GM19239 (cell line): ENCODE measurements at regions not wholly inside any gene's neighbourhood (a gene's known extent, or its start where the extent isn't known, plus 50 kb on each side); places are given as distances from the start of the nearest gene placed in this dataset.

Source experiments
- DNase-seq: peaks from one replicate; pipeline ENCODE4 v3.0.0; 2011; ENCODE audit warnings: low spot score; ENCODE audit not compliant: insufficient read length
- FAIRE-seq: peaks from 2 replicates; lab custom pipeline; 2011; peaks lifted over from hg19 to GRCh38; lab: Jason Lieb, UNC

GRCh38 chr5:32981061-32981460, 269.9 kb downstream of the NPR3 start:
- FAIRE-seq (no peak), DNase-seq (no peak)

DNA sequence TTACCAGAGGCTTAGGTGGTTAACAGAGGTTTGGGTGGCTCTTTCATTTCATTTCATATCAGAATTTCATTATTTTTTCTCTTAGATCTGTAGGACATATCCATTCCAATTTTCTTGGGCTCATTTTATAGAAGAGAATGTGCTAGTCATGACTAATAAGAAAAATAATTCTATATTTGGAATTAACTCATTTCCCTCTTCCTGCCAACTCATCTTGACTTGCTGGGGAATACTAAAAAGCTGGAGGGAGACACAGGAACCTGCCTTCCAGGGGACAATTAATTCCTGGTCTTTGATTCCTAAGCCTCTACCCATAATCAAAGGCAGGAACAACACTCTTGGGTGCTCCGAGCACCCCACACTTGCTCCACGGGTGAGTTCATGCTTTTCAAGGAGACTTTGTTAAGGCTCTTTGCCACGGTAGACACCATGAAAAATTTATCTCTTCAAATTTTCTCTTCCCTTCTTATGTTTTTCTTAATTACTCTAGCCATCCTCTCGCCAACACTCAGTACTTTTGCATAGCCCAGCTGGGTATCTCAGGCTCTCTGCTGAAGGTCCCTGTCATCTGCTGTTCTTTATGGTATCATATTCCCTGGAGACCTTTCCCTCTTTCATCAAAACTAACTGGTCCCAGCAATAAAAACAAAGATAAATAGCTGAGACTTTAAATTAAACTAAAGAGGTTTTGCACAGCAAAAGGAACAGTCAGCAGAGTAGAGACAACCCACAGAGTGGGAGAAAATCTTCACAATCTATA, 273.9 kb downstream of the NPR3 start:
- no peak for FAIRE-seq
- DNase-seq, result no peak

- FAIRE-seq, result no peak
These were observed 278.7 kb downstream of the NPR3 start for GRCh38 chr5:32989815-32990214.

GRCh38 chr5:32990593-32991420, 279.7 kb downstream of the NPR3 start:
- DNase-seq, result no peak
- no peak for FAIRE-seq

More at GRCh38 chr5:32989815-32990214, 278.7 kb downstream of the NPR3 start:
- no peak for DNase-seq

DNA sequence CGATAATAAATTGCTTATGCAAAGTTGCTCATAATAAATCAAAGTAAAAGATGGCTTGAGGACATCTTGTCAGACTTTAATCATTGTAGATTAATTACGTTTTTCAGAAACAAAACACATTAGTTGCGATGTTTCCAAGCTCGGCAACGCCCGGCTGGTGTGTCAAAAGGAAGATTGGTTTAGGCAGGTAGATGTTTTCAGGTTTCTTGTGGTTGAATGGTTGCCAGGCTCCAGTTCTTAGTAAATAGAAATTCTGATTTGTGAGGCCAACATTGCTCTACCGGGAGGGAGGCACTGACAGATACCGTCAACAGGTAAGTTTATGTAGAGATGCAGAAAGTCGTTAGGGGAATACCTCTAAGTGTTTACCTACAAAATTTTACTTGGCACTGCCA, 280.3 kb downstream of the NPR3 start:
- no peak for FAIRE-seq
- no peak for DNase-seq

DNA sequence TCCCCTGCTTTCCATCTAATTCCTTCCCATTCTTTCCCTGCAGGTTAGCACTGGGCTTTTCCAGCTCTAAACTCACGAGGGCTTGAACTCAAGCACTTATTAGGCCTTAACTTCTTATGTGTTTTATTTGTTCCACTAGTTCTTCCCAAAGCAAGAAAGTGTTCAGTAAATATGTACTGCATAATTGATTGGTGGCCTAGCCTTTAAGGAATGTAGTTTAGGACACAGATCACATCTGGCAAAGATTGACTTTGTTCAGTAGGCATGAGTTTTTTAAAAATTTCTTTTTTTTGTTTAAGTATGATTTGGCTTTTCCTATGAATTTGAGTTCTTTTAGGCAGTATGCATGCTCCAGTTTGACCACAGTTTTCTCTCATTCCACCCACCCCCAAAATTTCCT, 285.2 kb downstream of the NPR3 start:
- no peak for DNase-seq
- no peak for FAIRE-seq

DNA sequence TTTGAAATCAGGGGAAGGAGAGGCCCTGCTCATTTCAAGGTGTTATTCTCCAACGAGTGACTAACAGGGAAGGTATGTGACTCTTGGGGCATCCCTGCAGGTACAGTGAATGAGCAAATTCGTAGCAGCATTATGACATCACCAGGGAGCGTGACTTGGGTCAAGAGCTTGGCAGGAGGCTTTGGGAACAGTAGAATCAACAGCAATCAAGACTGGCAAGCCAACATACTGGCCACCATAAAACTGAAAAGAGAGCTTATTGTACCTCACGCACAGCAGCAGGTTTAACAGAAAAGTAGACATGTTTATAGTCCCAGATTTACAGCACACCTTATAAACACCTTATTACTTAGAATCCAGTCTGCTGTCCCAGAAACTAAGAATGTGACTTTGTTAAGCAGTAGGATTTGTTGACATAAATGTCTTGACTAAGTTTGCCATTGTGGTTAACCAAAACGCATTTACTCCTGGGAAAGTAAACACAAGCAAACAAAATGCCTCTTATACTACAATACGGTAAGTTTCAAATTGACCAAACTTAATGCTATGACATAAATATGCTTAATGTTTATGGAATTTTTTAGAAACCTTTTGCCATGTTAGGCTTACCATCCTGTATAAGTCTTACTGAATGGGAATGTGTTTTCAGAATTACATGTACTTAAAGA, 297.8 kb downstream of the NPR3 start:
- no peak for DNase-seq
- no peak for FAIRE-seq

DNA sequence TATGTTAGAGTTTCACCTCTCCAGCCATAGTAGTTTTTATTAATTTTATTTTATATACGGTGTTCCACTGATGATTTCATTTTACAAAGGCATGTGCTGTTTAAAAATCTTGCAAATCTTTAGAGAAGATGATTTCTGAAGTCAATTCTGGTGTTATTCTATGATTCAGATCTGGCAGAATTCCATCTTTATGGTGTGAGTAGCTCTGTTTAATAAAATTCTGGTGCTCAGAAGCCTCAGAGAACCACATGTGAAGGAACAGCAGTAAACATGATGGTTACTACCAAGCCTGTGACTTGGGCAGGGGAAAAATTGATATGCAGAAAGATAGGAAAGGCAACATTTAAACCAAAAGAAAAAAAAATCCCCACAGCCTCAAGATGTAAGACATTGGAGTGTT, 299.7 kb downstream of the NPR3 start:
- no peak for DNase-seq
- no peak for FAIRE-seq

GRCh38 chr5:33011801-33012200, 300.7 kb downstream of the NPR3 start:
- no peak for FAIRE-seq

DNA sequence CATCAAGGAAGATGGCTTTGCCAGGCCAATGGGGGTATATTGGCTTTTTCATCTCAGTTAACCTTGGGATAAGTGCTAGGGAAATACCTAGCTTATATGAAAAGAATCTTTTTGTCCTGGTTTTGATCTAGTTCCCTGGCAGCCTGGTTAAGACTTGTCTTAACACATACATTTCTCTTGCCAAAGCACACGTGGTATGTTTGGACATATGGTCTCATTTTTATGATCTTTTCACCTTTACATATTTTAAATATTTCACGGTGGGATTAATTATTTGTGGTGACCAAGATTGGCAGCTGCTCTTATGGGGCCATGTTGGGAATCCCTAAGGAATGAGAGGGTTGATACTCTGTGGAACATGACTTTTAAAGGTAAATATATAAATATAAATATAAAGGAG, 312.5 kb downstream of the NPR3 start:
- FAIRE-seq (no peak), DNase-seq (no peak)

More at GRCh38 chr5:33011801-33012200, 300.7 kb downstream of the NPR3 start:
- no peak for DNase-seq

GRCh38 chr5:33032271-33033070, 321.4 kb downstream of the NPR3 start:
- FAIRE-seq (no peak), DNase-seq (no peak)

DNA sequence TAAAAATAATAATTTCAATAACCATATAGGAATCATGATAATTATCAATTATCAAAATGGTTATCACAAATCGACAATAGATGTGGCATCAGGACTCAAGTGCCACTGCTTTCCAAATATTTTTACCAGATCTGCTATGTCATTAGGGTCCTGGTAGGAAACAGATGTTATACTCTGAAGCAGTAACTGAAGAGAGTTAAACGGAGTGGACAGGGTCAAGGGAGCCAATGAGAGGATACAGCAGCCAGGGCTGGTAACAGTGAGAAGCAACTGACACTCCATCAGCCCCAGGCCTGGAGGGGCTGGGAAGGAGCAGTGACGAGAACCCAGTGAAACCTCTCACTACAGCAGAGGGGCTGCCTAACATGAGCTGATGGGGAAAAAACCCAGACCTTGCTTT, 322.4 kb downstream of the NPR3 start:
- DNase-seq, result no peak
- FAIRE-seq, result no peak

DNA sequence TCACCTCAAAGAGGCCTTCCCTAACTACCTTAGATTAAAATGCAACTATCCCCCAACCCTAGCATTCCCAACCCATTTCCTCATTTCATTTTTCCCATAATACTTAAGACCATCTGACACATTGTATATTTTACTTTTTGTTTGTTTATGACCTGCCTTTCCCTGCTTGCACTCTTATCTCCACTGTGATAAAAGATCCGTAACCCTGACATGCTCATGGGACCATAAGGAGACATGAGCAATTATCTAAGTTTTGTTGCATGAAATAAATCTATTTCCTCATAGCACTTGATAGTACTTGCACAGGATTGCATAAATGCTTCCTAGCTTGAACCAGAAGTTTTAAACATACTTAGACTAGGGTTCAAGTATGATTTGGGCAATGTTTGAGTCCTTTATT, 323.7 kb downstream of the NPR3 start:
- DNase-seq, result no peak
- FAIRE-seq, result no peak

- FAIRE-seq (no peak), DNase-seq (no peak)
These were observed 324.9 kb downstream of the NPR3 start for GRCh38 chr5:33035851-33036527.

GRCh38 chr5:33037076-33037475, 326.0 kb downstream of the NPR3 start:
- FAIRE-seq, result no peak
- DNase-seq, result no peak

GRCh38 chr5:33041586-33041985, 330.5 kb downstream of the NPR3 start:
- DNase-seq (no peak), FAIRE-seq (no peak)

- FAIRE-seq, result no peak
These were observed 332.3 kb downstream of the NPR3 start for GRCh38 chr5:33043343-33043997.

GRCh38 chr5:33046091-33046490, 335.0 kb downstream of the NPR3 start:
- no peak for DNase-seq
- no peak for FAIRE-seq

More at GRCh38 chr5:33043343-33043997, 332.3 kb downstream of the NPR3 start:
- DNase-seq, result no peak

DNA sequence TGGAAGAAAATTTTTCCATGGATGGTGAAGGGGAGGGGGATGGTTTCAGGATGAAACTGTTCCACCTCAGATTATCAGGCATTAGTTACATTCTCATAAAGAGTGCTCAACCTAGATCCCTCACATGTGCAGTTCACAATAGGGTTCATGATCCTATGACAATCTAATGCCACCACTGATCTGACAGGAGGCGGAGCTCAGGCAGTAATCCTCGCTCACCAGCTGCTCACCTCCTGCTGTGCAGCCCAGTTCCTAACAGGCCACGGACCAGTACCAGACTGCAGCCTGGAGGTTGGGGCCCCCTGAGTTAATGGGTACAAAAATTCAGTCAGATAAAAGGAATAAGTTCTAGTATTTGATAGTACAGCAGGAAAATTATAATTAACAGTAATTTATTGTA, 337.2 kb downstream of the NPR3 start:
- FAIRE-seq (no peak), DNase-seq (no peak)
